ENCODE measurements at regions not wholly inside any gene's neighbourhood (a gene's known extent, or its start where the extent isn't known, plus 50 kb on each side); places are given as distances from the start of the nearest gene placed in this dataset.

DNA sequence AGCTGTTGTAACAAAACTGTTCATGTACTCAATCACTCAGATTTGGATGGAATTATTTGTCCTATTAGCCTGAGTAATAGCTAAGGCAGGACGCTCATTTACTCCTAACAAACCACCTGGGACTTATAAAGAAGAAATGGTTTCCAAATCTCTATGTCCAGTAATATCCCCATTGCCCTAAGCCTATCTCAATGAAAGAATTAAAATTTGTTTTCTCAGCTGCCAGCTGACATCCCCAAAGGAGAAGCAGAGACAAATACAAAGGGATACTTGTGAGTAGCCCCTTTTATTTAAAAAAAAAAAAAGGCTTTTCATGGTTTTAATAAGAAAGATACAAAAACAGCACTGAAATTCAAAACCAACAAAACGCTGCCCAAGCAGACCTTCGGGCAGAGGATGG lies 211.4 kb upstream of the PARD3B start:
- intact Hi-C loops (cut with DNase I) = no loop called here
- TF ChIP-seq, protein P1, sequence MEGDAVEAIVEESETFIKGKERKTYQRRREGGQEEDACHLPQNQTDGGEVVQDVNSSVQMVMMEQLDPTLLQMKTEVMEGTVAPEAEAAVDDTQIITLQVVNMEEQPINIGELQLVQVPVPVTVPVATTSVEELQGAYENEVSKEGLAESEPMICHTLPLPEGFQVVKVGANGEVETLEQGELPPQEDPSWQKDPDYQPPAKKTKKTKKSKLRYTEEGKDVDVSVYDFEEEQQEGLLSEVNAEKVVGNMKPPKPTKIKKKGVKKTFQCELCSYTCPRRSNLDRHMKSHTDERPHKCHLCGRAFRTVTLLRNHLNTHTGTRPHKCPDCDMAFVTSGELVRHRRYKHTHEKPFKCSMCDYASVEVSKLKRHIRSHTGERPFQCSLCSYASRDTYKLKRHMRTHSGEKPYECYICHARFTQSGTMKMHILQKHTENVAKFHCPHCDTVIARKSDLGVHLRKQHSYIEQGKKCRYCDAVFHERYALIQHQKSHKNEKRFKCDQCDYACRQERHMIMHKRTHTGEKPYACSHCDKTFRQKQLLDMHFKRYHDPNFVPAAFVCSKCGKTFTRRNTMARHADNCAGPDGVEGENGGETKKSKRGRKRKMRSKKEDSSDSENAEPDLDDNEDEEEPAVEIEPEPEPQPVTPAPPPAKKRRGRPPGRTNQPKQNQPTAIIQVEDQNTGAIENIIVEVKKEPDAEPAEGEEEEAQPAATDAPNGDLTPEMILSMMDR (IDR thresholded peaks at IDR 0.05) = no peak
- Histone ChIP-seq H3K27ac (no peak overlapping the region), H3K4me3 (no peak overlapping the region), H3K36me3 (no peaks in the 10 kb centered on the region), H3K27me3 (peaks cover 0 to 11% (median 6%) of the 10 kb centered on the region in 7 donors), H3K9me3 (no peaks in the 10 kb centered on the region), H3K4me1 (no peaks in the 10 kb centered on the region)
- DNase-seq (no peak), ATAC-seq (no peak)
- 80 to 91% methylated on average over 3 of the region's 3 CpGs for WGBS, 2 donors

DNA sequence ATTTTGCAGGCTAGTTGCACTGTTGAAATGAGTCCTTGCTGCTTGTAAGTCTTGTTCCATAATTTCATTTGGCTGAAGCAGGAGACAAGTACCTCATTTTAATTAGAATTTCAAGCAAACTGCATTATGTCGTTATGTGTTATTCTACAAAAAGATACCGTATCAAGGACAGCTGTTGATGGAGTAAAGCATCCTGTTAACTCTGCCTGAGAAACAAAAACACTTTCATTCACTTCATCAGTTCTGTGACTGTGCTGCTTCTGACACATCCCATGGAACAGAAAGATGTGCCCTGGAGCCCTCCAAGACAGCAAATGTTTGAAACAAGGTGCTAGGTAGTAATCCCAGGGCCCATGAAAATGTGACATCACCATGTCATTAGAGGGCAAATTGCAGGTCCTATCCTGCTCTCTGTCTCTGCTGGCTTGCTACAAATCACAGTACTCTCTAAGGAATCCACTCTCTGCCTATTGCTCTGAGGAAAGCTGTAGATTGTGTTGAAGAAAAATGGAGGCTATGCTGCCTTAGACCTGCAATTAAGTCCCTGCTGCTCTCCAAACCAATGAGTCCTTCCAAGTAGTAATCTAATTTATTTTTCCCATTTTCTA lies 209.7 kb upstream of the PARD3B start:
- TF ChIP-seq, protein P1 (IDR thresholded peaks at IDR 0.05) = no peak
- Histone ChIP-seq H3K9me3 (peaks cover 0 to 4% (median 0%) of the 10 kb centered on the region in 11 donors), H3K27ac (no peak overlapping the region), H3K27me3 (peaks cover 0 to 11% (median 6%) of the 10 kb centered on the region in 7 donors), H3K4me3 (no peak overlapping the region), H3K4me1 (no peaks in the 10 kb centered on the region), H3K36me3 (no peaks in the 10 kb centered on the region)
- ATAC-seq (peak in 1 of 8 donors; percentile 20), DNase-seq (no peak)
- intact Hi-C loops (cut with DNase I) = no loop called here
- 65 to 68% methylated on average over 2 of the region's 2 CpGs for WGBS, 2 donors

DNA sequence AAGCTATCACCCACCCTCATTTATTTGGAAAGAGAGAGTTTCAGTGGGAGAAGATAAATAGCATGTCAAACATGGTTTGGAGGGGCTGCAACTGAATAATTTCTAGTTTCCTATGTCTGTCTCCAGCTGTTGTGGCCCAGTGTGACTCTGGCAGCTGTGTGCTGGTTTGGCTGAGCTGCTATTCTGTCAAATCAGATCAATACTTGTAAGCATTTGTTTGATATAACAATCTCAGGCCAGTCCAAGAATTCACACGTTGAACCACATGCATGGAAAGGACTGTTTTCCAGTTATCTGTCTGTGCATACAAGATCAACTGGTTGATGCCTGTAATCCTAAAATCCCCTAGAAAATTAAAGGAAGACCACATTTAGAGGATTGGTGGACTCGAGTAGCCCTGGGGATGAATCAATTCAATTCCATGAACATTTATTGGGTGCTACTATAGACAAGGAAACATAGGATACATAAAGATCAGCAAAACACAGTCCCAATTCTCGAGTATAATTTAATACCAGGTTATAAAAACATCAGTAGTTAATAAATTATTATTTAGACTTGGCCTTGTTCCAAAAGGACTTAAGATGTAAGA lies 209.0 kb upstream of the PARD3B start:
- 71 to 79% methylated on average over 3 of the region's 3 CpGs for WGBS, 2 donors
- H3K4me3 ChIP-seq = no peak overlapping the region
- intact Hi-C loops (cut with DNase I) = no loop called here
- H3K27ac ChIP-seq = no peak overlapping the region
- peaks cover 0 to 11% (median 6%) of the 10 kb centered on the region in 7 donors for H3K27me3 ChIP-seq
- TF ChIP-seq, protein P1 (IDR thresholded peaks at IDR 0.05) = no peak
- ATAC-seq (no peak), DNase-seq (no peak)
- no peaks in the 10 kb centered on the region for H3K36me3 ChIP-seq
- H3K4me1 ChIP-seq = no peaks in the 10 kb centered on the region
- H3K9me3 ChIP-seq = peaks cover 0 to 4% (median 0%) of the 10 kb centered on the region in 11 donors

DNA sequence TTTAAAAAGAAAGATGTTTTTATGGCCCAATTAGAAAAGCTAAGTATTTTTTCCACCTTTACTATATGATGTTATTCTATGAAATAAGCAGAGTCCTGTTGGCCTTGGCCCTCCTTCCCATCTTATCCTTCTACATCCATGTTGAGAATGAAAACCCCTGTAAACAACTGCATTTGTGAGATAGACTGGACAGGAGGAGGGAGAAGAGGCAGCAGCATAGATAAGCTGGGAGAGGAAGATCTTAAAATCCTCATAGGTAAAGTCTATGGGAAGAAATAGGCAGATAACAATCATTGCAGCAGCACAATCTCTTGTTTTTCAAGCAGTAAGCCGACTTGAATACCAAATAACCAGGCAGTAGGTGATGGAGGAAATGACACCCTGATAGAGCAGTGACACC lies 207.6 kb upstream of the PARD3B start:
- intact Hi-C loops (cut with DNase I) = no loop called here
- no peak for ATAC-seq
- no peak for DNase-seq
- Histone ChIP-seq H3K4me3 (no peak overlapping the region), H3K9me3 (peaks cover 0 to 4% (median 0%) of the 10 kb centered on the region in 11 donors), H3K27ac (no peak overlapping the region), H3K27me3 (peaks cover 0 to 11% (median 6%) of the 10 kb centered on the region in 7 donors), H3K4me1 (no peaks in the 10 kb centered on the region), H3K36me3 (no peaks in the 10 kb centered on the region)
- WGBS, 2 donors = 74 to 89% methylated on average over 1 of the region's 1 CpG
- TF ChIP-seq, protein P1 (IDR thresholded peaks at IDR 0.05) = no peak

Data from heart right ventricle (tissue), 16 donors.